Vagina (tissue), 2 donors: ENCODE measurements at regions not wholly inside any gene's neighbourhood (a gene's known extent, or its start where the extent isn't known, plus 50 kb on each side); places are given as distances from the start of the nearest gene placed in this dataset.

ENCODE experiments used
- DNase-seq, 2 donors: peaks; one replicate each; pipeline ENCODE4 v3.0.0-alpha.2; 2017; ENCODE audit errors: extremely low spot score in 2 of 2
- H3K27ac ChIP-seq: fragments of 200-600 bp; sonication (generic); one replicate; pipeline ENCODE4 v1.5.1; 2019
- H3K27me3 ChIP-seq: fragments of 200-600 bp; sonication (generic); one replicate; pipeline ENCODE4 v1.5.1; 2019
- H3K36me3 ChIP-seq, 2 donors: fragments of 200-600 bp; sonication (generic); one replicate each; pipeline ENCODE4 v1.5.1; 2017 to 2019
- H3K4me1 ChIP-seq: fragments of 200-600 bp; sonication (generic); one replicate; pipeline ENCODE4 v1.5.1; 2019
- H3K4me3 ChIP-seq, 2 donors: fragments of 200-600 bp; sonication (generic); 1 replicate in 1 of 2; 2 replicates in 1 of 2; pipeline ENCODE4 v1.5.1; 2016 to 2019
- H3K9me3 ChIP-seq: fragments of 200-600 bp; sonication (generic); one replicate; pipeline ENCODE4 v1.5.1; 2019
- CTCF ChIP-seq, 3 experiments: fragments of 450-650 bp in 2 of 3; fragments of 200-600 bp in 1 of 3; sonication (generic) in 1 of 3; IDR thresholded peaks; one replicate each; pipeline ENCODE4 v1.5.1; 2017 to 2019; ENCODE audit warnings: antibody characterized with exemption in 3 of 3, mild to moderate bottlenecking in 2 of 3, moderate library complexity in 2 of 3
- POLR2A ChIP-seq, 2 donors: fragments of 450-650 bp; IDR thresholded peaks; one replicate each; pipeline ENCODE4 v1.6.1; 2017; ENCODE audit warnings: antibody characterized with exemption in 2 of 2, mild to moderate bottlenecking in 2 of 2, moderate library complexity in 2 of 2
- POLR2AphosphoS5 ChIP-seq, 2 donors: sonication (generic); formaldehyde crosslinking; IDR thresholded peaks; one replicate each; pipeline ENCODE4 v1.9.0; 2017; ENCODE audit warnings: antibody characterized with exemption in 2 of 2, mild to moderate bottlenecking in 2 of 2, low read depth in 1 of 2; ENCODE audit not compliant: insufficient read depth in 1 of 2
- intact Hi-C: fragments of 100-400 bp; cut with DNase I; formaldehyde crosslinking; loops from one replicate; pipeline ENCODE4 v1.15.1; 2023

- no peak for DNase-seq
- Histone ChIP-seq H3K4me1 (no peaks in the 10 kb centered on the region), H3K27me3 (no peaks in the 10 kb centered on the region), H3K9me3 (no peaks in the 10 kb centered on the region), H3K27ac (no peak overlapping the region), H3K36me3 (no peaks in the 10 kb centered on the region), H3K4me3 (no peak overlapping the region)
- TF ChIP-seq POLR2AphosphoS5 (IDR thresholded peaks at IDR 0.05; ENCODE audit: insufficient read depth in 1 of 2, low read depth in 1 of 2) = no peak
- no peak for TF ChIP-seq POLR2A (IDR thresholded peaks at IDR 0.05)
- no peak for TF ChIP-seq CTCF (IDR thresholded peaks at IDR 0.05)
- intact Hi-C loops = no loop called here
These were observed 399.5 kb upstream of the ARGLU1 start for GRCh38 chr13:106967391-106967790.

GRCh38 chr13:106963151-106963550, 395.2 kb upstream of the ARGLU1 start:
- no peak overlapping the region for H3K27ac ChIP-seq
- H3K9me3 ChIP-seq = no peaks in the 10 kb centered on the region
- no peaks in the 10 kb centered on the region for H3K4me1 ChIP-seq
- no peak overlapping the region for H3K4me3 ChIP-seq
- H3K36me3 ChIP-seq = no peaks in the 10 kb centered on the region
- intact Hi-C loops = no loop called here
- DNase-seq = no peak
- TF ChIP-seq CTCF (IDR thresholded peaks at IDR 0.05) (no peak), POLR2AphosphoS5 (IDR thresholded peaks at IDR 0.05; ENCODE audit: insufficient read depth in 1 of 2, low read depth in 1 of 2) (no peak), POLR2A (IDR thresholded peaks at IDR 0.05) (no peak)
- no peaks in the 10 kb centered on the region for H3K27me3 ChIP-seq

DNA sequence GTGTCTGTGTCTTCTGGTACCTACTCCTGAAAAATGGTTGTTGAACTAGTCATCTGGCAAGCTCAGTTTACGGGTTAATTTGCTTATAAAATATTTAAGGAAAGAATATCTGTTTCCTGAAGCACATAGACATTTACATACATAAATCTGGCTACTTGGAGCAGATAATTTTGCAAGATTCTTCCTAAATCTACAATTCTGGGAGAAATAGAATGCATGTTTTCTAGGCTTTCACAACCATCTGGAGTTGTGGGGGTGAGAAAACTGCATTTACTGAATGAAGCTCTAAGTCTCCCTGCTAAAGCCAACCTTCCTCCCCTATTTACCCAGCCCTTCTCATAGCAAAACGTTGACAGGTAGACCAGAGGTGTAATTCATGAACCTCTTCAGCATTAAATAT, 393.7 kb upstream of the ARGLU1 start:
- intact Hi-C loops = no loop called here

GRCh38 chr13:106961216-106961615, 393.3 kb upstream of the ARGLU1 start:
- no peak for DNase-seq
- no peak overlapping the region for H3K4me3 ChIP-seq
- no peaks in the 10 kb centered on the region for H3K36me3 ChIP-seq
- TF ChIP-seq POLR2AphosphoS5 (IDR thresholded peaks at IDR 0.05; ENCODE audit: insufficient read depth in 1 of 2, low read depth in 1 of 2) (no peak), CTCF (IDR thresholded peaks at IDR 0.05) (no peak), POLR2A (IDR thresholded peaks at IDR 0.05) (no peak)
- no peaks in the 10 kb centered on the region for H3K27me3 ChIP-seq
- no peaks in the 10 kb centered on the region for H3K9me3 ChIP-seq
- intact Hi-C loops = no loop called here
- no peaks in the 10 kb centered on the region for H3K4me1 ChIP-seq
- no peak overlapping the region for H3K27ac ChIP-seq

More for the DNA sequence above, 393.7 kb upstream of the ARGLU1 start:
- TF ChIP-seq POLR2A (IDR thresholded peaks at IDR 0.05) (no peak), POLR2AphosphoS5 (IDR thresholded peaks at IDR 0.05; ENCODE audit: insufficient read depth in 1 of 2, low read depth in 1 of 2) (no peak), CTCF (IDR thresholded peaks at IDR 0.05) (no peak)
- H3K36me3 ChIP-seq = no peaks in the 10 kb centered on the region
- no peaks in the 10 kb centered on the region for H3K4me1 ChIP-seq
- H3K9me3 ChIP-seq = no peaks in the 10 kb centered on the region
- no peak for DNase-seq
- H3K27ac ChIP-seq = no peak overlapping the region
- H3K4me3 ChIP-seq = no peak overlapping the region
- H3K27me3 ChIP-seq = no peaks in the 10 kb centered on the region

- Histone ChIP-seq H3K36me3 (no peaks in the 10 kb centered on the region), H3K4me1 (no peaks in the 10 kb centered on the region), H3K4me3 (no peak overlapping the region), H3K27me3 (no peaks in the 10 kb centered on the region), H3K9me3 (no peaks in the 10 kb centered on the region), H3K27ac (no peak overlapping the region)
- TF ChIP-seq CTCF (IDR thresholded peaks at IDR 0.05) (no peak), POLR2AphosphoS5 (IDR thresholded peaks at IDR 0.05; ENCODE audit: insufficient read depth in 1 of 2, low read depth in 1 of 2) (no peak), POLR2A (IDR thresholded peaks at IDR 0.05) (no peak)
- no peak for DNase-seq
- intact Hi-C loops = no loop called here
These were observed 390.7 kb upstream of the ARGLU1 start for GRCh38 chr13:106958621-106959048.
